ENCODE measurements at regions not wholly inside any gene's neighbourhood (a gene's known extent, or its start where the extent isn't known, plus 50 kb on each side); places are given as distances from the start of the nearest gene placed in this dataset.

DNA sequence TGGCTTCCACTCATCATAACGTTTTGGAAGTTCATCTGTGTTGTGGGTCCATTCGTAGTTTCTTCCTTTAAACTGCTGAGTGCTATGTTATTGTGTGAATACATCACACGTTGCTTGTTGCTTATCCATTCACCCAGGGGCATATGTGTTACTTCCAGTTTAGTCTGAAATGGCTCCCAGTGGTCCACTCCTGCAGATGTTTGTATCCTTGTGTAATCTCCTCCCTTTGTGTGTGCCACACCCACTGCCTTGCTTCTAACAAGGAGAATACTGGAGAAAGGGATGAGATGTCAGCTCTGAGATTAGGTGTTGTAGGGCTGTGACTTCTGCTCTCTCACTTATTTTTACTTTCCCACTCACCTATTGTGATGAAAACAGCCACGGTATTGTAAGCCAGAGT is 239.1 kb upstream of the HABP2 start:
- Histone ChIP-seq H3K4me3 (ENCODE audit: low read length) (no peak overlapping the region), H2AFZ (ENCODE audit: low read length) (no peak overlapping the region), H3K4me2 (ENCODE audit: low read depth, low read length) (no peak overlapping the region), H3K4me1 (ENCODE audit: low read length) (no peaks in the 10 kb centered on the region), H3F3A (ENCODE audit: insufficient read depth, low read length) (no peaks in the 10 kb centered on the region), H3K9ac (ENCODE audit: low read length) (no peak overlapping the region), H3K27me3 (replicated peaks; ENCODE audit: insufficient read depth, low read length) (no peaks in the 10 kb centered on the region), H3K27ac (ENCODE audit: low read length) (no peak overlapping the region), H3K9me2 (replicated peaks; ENCODE audit: insufficient read depth, low read length) (no peaks in the 10 kb centered on the region), H3K36me3 (replicated peaks; ENCODE audit: insufficient read depth, low read length) (no peaks in the 10 kb centered on the region), H3K79me2 (ENCODE audit: low read length) (no peaks in the 10 kb centered on the region), H4K20me1 (ENCODE audit: insufficient read depth, low read length) (no peaks in the 10 kb centered on the region), H3K9me3 (replicated peaks; ENCODE audit: insufficient read depth, low read length) (no peaks in the 10 kb centered on the region)
- TF ChIP-seq EZH2 (optimal IDR thresholded peaks at IDR 0.05; ENCODE audit: low read depth, low read length): no peak
- TF ChIP-seq, protein P1, sequence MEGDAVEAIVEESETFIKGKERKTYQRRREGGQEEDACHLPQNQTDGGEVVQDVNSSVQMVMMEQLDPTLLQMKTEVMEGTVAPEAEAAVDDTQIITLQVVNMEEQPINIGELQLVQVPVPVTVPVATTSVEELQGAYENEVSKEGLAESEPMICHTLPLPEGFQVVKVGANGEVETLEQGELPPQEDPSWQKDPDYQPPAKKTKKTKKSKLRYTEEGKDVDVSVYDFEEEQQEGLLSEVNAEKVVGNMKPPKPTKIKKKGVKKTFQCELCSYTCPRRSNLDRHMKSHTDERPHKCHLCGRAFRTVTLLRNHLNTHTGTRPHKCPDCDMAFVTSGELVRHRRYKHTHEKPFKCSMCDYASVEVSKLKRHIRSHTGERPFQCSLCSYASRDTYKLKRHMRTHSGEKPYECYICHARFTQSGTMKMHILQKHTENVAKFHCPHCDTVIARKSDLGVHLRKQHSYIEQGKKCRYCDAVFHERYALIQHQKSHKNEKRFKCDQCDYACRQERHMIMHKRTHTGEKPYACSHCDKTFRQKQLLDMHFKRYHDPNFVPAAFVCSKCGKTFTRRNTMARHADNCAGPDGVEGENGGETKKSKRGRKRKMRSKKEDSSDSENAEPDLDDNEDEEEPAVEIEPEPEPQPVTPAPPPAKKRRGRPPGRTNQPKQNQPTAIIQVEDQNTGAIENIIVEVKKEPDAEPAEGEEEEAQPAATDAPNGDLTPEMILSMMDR (IDR thresholded peaks at IDR 0.05; ENCODE audit: low read length): no peak
- TF ChIP-seq EZH2phosphoT487 (IDR thresholded peaks at IDR 0.05; ENCODE audit: low read length): no peak
- no peak for DNase-seq

DNA sequence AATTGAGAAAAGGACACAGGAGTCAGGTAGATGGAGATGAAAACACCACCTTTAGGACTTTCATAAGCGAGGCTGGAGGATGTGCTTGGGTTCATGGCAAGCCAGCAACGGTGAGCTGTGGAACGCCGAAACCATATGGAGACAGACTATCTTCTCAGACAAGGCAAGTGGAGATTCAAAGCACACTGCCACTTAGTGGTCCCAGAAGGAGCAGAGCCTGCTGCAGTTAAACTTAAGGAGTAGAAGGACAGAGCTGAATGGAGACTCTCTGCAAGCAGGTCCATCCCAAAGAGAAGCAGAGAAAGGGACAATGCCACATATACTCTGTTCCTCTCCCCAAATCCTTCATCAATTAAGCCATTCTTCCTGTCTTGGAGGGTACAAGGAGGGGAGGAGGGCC is 236.3 kb upstream of the HABP2 start:
- H3K4me1 ChIP-seq (ENCODE audit: low read length): no peaks in the 10 kb centered on the region
- no peaks in the 10 kb centered on the region for H3K79me2 ChIP-seq (ENCODE audit: low read length)
- no peak for DNase-seq
- no peaks in the 10 kb centered on the region for H3F3A ChIP-seq (ENCODE audit: insufficient read depth, low read length)
- H3K9ac ChIP-seq (ENCODE audit: low read length): no peak overlapping the region
- H3K27me3 ChIP-seq (replicated peaks; ENCODE audit: insufficient read depth, low read length): no peaks in the 10 kb centered on the region
- no peaks in the 10 kb centered on the region for H3K9me2 ChIP-seq (replicated peaks; ENCODE audit: insufficient read depth, low read length)
- no peak overlapping the region for H2AFZ ChIP-seq (ENCODE audit: low read length)
- H4K20me1 ChIP-seq (ENCODE audit: insufficient read depth, low read length): no peaks in the 10 kb centered on the region
- no peaks in the 10 kb centered on the region for H3K36me3 ChIP-seq (replicated peaks; ENCODE audit: insufficient read depth, low read length)
- no peaks in the 10 kb centered on the region for H3K9me3 ChIP-seq (replicated peaks; ENCODE audit: insufficient read depth, low read length)
- H3K27ac ChIP-seq (ENCODE audit: low read length): no peak overlapping the region
- H3K4me3 ChIP-seq (ENCODE audit: low read length): no peak overlapping the region
- TF ChIP-seq EZH2 (optimal IDR thresholded peaks at IDR 0.05; ENCODE audit: low read depth, low read length) (no peak), EZH2phosphoT487 (IDR thresholded peaks at IDR 0.05; ENCODE audit: low read length) (no peak)
- TF ChIP-seq, protein P1 (IDR thresholded peaks at IDR 0.05; ENCODE audit: low read length): no peak
- H3K4me2 ChIP-seq (ENCODE audit: low read depth, low read length): no peak overlapping the region

DNA sequence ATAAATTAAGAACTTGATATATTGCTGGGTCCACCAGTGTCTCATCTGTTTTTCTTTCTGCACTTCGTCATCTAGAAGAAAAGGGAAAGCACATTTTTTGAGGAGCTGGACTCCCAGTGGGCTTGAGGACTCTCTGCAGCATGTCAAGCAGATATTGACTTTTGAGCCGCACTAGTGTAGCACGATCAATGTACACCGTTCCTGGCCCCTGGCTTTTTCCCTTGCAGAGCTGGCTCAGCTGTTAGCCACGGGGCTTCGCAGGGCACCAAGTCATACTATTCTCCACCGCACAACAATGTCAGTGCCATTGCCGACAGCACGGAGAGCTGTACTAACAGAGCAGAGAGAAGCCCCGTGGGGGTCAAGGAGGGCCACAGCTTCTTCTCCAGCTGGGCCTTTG is 235.4 kb upstream of the HABP2 start:
- no peak for TF ChIP-seq EZH2phosphoT487 (IDR thresholded peaks at IDR 0.05; ENCODE audit: low read length)
- TF ChIP-seq EZH2 (optimal IDR thresholded peaks at IDR 0.05; ENCODE audit: low read depth, low read length): no peak
- TF ChIP-seq, protein P1 (IDR thresholded peaks at IDR 0.05; ENCODE audit: low read length): no peak
- H3K79me2 ChIP-seq (ENCODE audit: low read length): no peaks in the 10 kb centered on the region
- no peak overlapping the region for H3K27ac ChIP-seq (ENCODE audit: low read length)
- H4K20me1 ChIP-seq (ENCODE audit: insufficient read depth, low read length): no peaks in the 10 kb centered on the region
- H3K4me1 ChIP-seq (ENCODE audit: low read length): no peaks in the 10 kb centered on the region
- no peaks in the 10 kb centered on the region for H3K9me3 ChIP-seq (replicated peaks; ENCODE audit: insufficient read depth, low read length)
- no peaks in the 10 kb centered on the region for H3F3A ChIP-seq (ENCODE audit: insufficient read depth, low read length)
- no peak overlapping the region for H3K9ac ChIP-seq (ENCODE audit: low read length)
- H3K4me2 ChIP-seq (ENCODE audit: low read depth, low read length): no peak overlapping the region
- no peak overlapping the region for H3K4me3 ChIP-seq (ENCODE audit: low read length)
- no peak overlapping the region for H2AFZ ChIP-seq (ENCODE audit: low read length)
- H3K27me3 ChIP-seq (replicated peaks; ENCODE audit: insufficient read depth, low read length): no peaks in the 10 kb centered on the region
- H3K36me3 ChIP-seq (replicated peaks; ENCODE audit: insufficient read depth, low read length): no peaks in the 10 kb centered on the region
- no peak for DNase-seq
- no peaks in the 10 kb centered on the region for H3K9me2 ChIP-seq (replicated peaks; ENCODE audit: insufficient read depth, low read length)

Measured in MM.1S (cell line).